ENCODE measurements at regions not wholly inside any gene's neighbourhood (a gene's known extent, or its start where the extent isn't known, plus 50 kb on each side); places are given as distances from the start of the nearest gene placed in this dataset.
A peak's percentile ranks its signal among the peaks of the same experiment; 100 is the strongest.

DNA sequence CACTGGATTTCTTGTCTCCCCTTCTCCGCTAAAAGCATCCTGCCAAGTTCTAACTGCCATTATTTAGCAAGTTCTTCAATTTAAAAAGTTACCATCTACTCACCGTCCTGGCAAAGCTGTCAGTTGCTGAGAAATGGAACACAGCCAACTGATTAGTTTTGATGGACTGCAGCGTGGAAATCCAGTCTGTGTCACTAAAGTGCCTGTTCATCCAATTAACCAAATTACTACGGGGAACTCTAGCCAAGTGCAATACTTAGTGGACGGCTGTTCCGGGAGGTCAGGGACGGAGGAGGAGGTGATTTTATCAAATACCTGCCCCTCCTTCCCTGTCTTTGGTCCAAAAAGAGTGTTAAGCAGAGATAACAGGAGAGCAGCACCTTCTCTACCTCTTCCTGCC, 260.7 kb downstream of the MAF start:
- Mint-ChIP-seq H3K4me3 (no peak overlapping the region), H3K9me3 (no peaks in the 10 kb centered on the region), H3K27me3 (peaks cover 14% of the 10 kb centered on the region), H3K36me3 (ENCODE audit: low read depth) (no peaks in the 10 kb centered on the region), H3K4me1 (ENCODE audit: low read depth) (no peaks in the 10 kb centered on the region), H3K27ac (no peak overlapping the region)

DNA sequence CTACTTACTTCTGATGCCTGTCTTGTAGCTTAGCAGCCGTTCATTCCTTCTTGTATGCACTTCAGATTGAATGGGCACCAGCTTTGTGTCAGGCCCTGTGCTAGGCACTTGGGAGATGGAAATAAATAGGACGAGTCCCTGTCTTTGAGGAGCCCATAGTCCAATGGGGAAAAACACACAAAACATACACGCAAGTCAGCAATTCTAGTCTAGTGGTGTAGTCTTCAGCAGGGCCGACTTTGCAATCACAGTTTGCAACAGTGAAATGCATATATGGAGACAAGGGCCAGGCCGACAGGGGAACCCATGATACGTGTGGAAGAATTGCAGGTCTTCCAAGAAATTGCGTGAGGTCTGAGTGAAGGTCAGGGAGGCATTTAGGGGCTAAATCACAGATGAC, 262.6 kb downstream of the MAF start:
- H3K9me3 Mint-ChIP-seq, result no peaks in the 10 kb centered on the region
- H3K4me3 Mint-ChIP-seq, result no peak overlapping the region
- no peaks in the 10 kb centered on the region for H3K36me3 Mint-ChIP-seq (ENCODE audit: low read depth)
- H3K27me3 Mint-ChIP-seq, result peaks cover 13% of the 10 kb centered on the region
- H3K27ac Mint-ChIP-seq, result no peak overlapping the region
- H3K4me1 Mint-ChIP-seq (ENCODE audit: low read depth), result no peaks in the 10 kb centered on the region

DNA sequence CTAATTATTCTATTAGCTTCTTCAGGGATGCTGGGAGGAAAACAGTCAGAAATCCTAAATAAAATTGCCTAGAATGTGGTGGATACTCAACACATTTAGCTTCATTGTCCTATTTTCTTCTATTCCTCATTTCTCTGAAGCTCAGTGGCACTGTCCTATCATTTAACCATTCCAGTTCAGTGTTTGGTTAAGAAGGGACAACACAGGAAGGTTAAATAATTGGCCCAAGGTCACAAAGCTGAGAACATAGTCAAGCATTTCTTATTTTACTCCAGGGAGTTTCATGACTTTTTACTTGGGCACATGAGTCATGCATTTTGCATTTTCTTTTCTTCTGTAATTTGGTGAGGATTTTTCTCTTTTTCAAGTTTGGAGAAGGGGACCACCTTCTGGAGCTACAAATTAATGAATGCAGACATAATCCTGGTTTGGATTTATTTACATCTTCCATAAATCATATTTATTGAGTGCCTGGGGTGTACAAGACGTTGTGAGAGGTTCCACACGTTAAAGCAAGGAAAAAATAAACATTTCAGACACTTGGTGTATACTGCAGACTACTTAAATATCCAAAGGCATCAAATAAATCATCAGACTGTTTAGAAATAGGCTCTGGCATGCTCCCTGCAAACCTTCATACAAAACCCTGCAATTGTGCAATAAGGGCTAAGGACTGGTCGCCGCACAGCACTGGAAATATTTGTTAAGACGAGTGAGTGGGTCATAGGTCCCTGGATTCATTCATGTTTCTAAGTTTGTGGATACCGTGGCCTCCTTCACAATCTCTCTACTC, 263.9 kb downstream of the MAF start:
- Mint-ChIP-seq H3K4me1 (ENCODE audit: low read depth) (no peaks in the 10 kb centered on the region), H3K27me3 (peaks cover 13% of the 10 kb centered on the region), H3K4me3 (no peak overlapping the region), H3K9me3 (no peaks in the 10 kb centered on the region), H3K36me3 (ENCODE audit: low read depth) (no peaks in the 10 kb centered on the region), H3K27ac (no peak overlapping the region)

DNA sequence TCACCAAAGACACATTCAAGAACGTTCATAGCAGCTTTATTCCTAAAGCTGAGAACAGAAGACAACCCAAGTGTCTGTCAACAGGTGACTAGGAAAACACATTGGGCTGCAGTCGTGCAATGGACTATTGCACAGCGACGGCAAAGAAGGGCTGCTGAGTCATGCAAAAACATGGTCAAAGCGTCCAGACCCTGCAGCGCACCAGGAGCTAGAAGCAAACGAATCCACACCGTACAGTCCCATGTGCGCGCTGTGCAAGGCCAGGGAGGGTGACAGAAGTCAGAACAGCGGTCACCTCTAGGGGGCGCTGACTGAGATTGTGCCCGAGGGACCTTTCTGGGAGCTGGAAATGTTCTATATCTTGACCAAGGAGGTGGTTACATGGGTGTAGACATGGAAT, 266.4 kb downstream of the MAF start:
- Mint-ChIP-seq H3K4me3 (no peak overlapping the region), H3K27ac (no peak overlapping the region), H3K4me1 (ENCODE audit: low read depth) (no peaks in the 10 kb centered on the region), H3K9me3 (no peaks in the 10 kb centered on the region), H3K27me3 (peaks cover 15% of the 10 kb centered on the region), H3K36me3 (ENCODE audit: low read depth) (no peaks in the 10 kb centered on the region)

DNA sequence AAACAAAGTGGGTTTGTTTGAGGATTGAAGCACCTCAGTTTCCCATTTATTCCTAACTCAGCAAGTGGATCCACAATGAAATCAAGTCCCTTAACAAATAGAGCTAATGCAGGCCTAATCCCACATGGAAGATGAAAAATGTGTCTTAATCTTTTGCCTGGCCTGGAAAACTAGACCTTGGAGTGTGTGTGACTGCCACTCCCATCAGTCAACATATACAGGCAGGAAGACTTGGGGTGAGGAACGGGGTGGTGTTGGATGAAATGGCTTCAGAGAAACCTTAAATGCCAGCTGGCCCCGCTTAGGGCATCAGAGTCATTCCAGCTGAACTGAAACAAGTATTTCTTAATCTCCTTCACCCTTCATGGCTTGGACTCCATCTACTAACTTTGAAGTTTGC, 269.5 kb downstream of the MAF start:
- no peaks in the 10 kb centered on the region for H3K9me3 Mint-ChIP-seq
- H3K27ac Mint-ChIP-seq, result no peak overlapping the region
- H3K36me3 Mint-ChIP-seq (ENCODE audit: low read depth), result no peaks in the 10 kb centered on the region
- no peak overlapping the region for H3K4me3 Mint-ChIP-seq
- peaks cover 28% of the 10 kb centered on the region for H3K27me3 Mint-ChIP-seq
- H3K4me1 Mint-ChIP-seq (ENCODE audit: low read depth), result no peaks in the 10 kb centered on the region

DNA sequence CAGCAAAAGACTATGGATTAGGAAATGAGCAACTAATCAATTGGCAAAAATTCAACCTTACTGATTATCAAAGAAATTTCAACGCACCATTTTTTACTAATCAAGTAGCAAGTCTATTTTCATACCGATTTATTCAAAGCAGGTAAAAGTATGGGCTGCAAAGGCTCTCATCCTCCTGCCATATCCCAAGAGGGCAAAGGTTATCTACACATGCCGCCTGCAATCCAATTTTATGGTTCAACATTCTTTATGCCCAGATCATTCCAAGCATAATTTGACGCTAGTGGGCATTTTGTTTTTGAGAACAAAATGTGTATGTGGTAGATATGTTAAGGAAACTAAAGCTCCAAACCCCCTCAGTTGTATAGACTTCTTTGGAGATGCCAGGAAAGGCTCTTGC, 270.6 kb downstream of the MAF start:
- Mint-ChIP-seq H3K27me3 (peaks cover 31% of the 10 kb centered on the region), H3K4me3 (no peak overlapping the region)

DNA sequence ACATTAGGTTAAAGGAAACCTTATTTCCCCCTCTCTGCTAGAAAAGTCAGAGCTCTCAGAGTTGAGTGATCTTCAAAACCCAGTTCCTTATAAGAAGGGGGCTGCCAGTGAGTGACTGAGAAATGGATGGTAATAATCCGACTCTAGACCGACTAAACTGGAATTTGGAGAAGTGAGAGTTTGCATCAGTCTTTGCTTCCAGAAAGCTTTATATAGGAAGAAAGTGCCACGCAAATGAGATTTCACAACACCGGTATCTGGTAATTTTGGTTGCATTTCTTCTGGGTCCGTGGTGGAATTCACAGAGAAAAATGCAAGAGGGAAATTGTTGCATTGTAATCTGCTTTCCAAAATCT, 271.4 kb downstream of the MAF start:
- Mint-ChIP-seq H3K27ac (no peak overlapping the region), H3K27me3 (peaks cover 34% of the 10 kb centered on the region)

More for the DNA sequence above, 270.6 kb downstream of the MAF start:
- Mint-ChIP-seq H3K9me3 (no peaks in the 10 kb centered on the region), H3K36me3 (ENCODE audit: low read depth) (no peaks in the 10 kb centered on the region), H3K27ac (no peak overlapping the region), H3K4me1 (ENCODE audit: low read depth) (no peaks in the 10 kb centered on the region)

DNA sequence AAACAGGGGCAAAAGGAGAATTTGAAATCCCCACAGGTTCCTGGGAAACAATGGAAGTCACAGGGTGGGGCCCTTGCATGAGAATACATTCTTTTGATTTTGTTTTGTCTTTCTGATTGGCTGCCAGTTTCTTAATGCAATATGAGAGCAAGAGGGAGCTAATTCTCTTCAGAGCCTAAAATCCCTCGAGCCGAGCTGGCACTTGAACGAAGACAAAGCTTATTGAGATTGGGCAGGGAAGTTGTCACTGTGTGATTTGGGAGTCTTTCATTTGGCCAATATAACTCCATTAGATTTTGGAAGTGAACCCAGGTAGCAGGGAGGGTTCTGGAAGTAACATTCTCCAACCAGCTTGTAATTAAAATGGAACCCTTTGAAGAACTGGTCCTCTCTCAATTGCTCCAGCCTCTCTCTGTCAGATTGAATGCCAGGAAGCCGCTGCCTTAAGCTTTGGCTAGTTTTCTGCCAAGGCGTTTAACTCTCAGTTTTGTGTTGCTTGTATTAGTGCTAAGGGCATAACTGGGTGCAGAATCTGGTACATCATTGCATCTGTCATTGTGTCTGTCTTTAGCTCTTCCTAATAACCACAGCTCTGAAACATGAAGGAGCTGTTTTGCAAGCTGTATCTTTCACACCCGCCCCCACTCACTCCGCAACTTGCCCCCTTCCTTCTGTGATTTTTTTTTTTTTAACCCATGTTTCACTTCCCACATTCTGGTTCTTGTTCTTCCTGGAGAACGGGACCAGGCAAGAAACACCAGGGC, 272.0 kb downstream of the MAF start:
- no peak overlapping the region for H3K27ac Mint-ChIP-seq
- no peaks in the 10 kb centered on the region for H3K36me3 Mint-ChIP-seq (ENCODE audit: low read depth)
- H3K9me3 Mint-ChIP-seq, result no peaks in the 10 kb centered on the region
- no peaks in the 10 kb centered on the region for H3K4me1 Mint-ChIP-seq (ENCODE audit: low read depth)
- peaks cover 40% of the 10 kb centered on the region for H3K27me3 Mint-ChIP-seq
- H3K4me3 Mint-ChIP-seq, result no peak overlapping the region

More for the DNA sequence above, 271.4 kb downstream of the MAF start:
- Mint-ChIP-seq H3K9me3 (no peaks in the 10 kb centered on the region), H3K4me1 (ENCODE audit: low read depth) (no peaks in the 10 kb centered on the region), H3K36me3 (ENCODE audit: low read depth) (no peaks in the 10 kb centered on the region), H3K4me3 (no peak overlapping the region)

DNA sequence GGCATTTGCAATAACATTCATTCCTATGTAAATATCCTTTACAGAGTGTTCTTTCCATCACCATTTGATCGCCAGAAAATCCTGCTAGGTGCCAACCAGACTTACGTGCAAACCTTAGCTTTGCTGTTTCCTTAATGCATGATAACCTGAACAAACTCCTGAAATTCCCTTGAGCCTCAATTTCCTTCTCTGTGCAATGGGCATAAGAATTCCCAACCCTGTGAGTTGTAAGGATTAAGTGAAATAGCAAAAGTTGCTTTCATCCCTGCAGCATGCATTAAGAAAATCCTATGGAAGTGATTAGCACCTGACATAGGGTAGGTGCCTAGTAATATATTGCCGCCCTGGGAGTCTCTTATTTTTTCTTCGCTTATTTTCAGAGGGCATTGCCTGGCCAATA, 272.7 kb downstream of the MAF start:
- Mint-ChIP-seq H3K9me3 (no peaks in the 10 kb centered on the region), H3K27me3 (peaks cover 45% of the 10 kb centered on the region), H3K4me3 (no peak overlapping the region), H3K36me3 (ENCODE audit: low read depth) (no peaks in the 10 kb centered on the region), H3K4me1 (ENCODE audit: low read depth) (no peaks in the 10 kb centered on the region), H3K27ac (no peak overlapping the region)

DNA sequence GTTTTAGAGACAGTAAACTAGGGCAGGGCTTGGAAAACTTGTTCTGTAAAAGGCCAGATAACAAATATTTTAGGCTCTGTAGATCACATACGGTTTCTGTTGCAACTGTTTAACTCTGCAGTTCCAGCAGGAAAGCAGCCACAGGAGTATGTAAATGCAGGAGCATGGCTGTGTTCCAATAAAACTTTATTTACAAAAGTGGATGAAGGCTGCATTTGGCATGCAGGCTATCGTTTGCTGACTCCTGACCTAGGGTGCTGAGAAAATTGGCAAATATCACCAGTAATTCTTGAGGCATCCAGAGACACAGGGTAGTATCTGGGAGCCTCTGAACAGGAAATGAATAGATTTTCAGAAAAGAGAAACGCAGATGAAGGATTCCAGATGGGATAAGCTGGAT, 274.0 kb downstream of the MAF start:
- H3K27me3 Mint-ChIP-seq, result peaks cover 54% of the 10 kb centered on the region
- no peaks in the 10 kb centered on the region for H3K9me3 Mint-ChIP-seq
- H3K27ac Mint-ChIP-seq, result no peak overlapping the region
- H3K36me3 Mint-ChIP-seq (ENCODE audit: low read depth), result no peaks in the 10 kb centered on the region
- no peaks in the 10 kb centered on the region for H3K4me1 Mint-ChIP-seq (ENCODE audit: low read depth)
- no peak overlapping the region for H3K4me3 Mint-ChIP-seq

DNA sequence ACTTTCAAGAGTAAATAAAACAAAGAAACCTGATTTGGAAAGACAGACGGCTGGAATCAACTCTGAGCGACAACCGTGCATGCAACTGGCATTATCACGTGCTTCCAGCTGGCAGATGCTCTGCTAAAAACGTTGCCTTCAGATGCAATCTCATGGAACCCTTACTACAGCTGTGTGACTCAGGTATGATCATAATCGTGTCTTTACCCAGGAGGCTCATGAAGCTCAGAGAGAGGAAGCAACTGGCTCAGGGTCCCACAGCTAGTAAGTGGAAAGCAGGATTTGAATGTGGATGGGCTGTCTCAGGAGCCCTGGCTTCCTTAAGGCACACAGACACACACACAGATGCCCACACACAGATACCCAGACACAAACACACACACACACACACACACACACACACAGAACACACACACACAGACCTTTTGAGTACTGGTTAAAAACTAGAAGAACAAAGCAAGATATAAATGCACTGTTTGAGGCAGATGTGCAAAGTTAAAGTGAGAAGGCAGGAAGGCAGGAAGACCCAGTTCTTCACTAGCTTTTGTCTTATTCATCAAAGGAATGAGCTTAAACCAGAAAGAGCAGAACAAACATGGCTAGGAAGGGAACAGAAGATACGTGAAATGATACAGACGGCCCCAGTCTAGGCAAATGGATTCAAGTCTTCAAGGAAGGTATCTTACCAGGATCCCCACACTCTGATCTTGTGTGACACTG, 275.2 kb downstream of the MAF start:
- Mint-ChIP-seq H3K4me3 (no peak overlapping the region), H3K27me3 (peaks cover 63% of the 10 kb centered on the region), H3K36me3 (ENCODE audit: low read depth) (no peaks in the 10 kb centered on the region), H3K9me3 (no peaks in the 10 kb centered on the region), H3K4me1 (ENCODE audit: low read depth) (no peaks in the 10 kb centered on the region), H3K27ac (no peak overlapping the region)

DNA sequence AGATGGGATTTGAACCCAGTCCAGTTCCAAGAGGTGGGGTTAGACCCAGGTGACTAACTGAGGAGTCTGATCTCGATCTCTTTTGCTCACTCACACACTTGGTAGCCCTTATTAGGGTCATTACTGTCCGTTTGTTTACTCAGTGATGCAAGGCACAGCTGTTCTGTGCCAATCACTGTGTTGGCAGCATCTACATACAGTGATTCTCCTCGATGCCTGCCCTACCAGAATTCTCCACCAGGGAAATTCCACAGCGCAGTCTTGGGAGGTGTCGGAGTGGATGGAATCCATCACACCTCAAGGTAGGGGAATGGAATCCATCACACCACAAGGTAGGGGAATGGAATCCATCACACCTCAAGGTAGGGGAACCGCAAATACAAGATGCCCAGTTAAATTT, 279.6 kb downstream of the MAF start:
- Mint-ChIP-seq H3K9me3 (no peaks in the 10 kb centered on the region), H3K27ac (no peak overlapping the region), H3K4me3 (no peak overlapping the region), H3K4me1 (ENCODE audit: low read depth) (peaks cover 12% of the 10 kb centered on the region), H3K36me3 (ENCODE audit: low read depth) (no peaks in the 10 kb centered on the region), H3K27me3 (peaks cover 71% of the 10 kb centered on the region)

DNA sequence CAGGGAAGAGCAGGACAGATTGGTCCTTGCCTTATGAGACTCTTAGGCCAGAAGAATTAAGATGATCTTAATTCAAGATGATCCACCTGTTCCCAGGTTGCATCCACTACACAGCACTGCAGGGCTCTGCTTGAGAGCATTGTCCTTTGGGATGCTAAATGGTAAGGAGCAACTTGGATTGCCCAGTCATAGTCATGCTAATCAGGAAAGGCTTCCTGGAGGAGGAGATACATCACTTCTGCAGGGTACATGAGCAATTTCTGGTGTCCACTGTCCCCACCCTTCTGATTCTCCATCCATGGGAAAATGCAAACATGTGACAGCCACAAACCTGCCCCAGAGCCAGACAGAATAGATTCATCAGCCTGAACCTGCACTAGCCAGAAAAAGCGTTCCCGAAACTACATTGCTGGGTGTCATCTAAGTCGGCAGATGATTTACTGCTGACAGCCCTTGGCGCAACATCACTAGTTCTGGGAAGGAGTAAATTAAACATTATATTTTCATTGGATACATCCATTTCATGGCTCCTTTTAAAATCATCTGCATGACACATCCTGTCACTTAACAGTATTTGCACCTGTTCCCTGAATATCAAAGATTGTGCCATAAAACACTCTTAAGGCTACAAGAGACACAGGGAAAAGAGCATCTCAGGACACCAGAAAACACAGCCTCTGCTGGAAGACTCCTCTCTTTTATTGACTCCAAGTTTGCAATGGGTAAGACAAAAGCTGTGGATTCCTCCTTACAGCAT, 282.2 kb downstream of the MAF start:
- Mint-ChIP-seq H3K27me3 (peaks cover 61% of the 10 kb centered on the region), H3K27ac (no peak overlapping the region), H3K4me1 (ENCODE audit: low read depth) (peaks cover 21% of the 10 kb centered on the region), H3K36me3 (ENCODE audit: low read depth) (no peaks in the 10 kb centered on the region), H3K4me3 (no peak overlapping the region), H3K9me3 (no peaks in the 10 kb centered on the region)

DNA sequence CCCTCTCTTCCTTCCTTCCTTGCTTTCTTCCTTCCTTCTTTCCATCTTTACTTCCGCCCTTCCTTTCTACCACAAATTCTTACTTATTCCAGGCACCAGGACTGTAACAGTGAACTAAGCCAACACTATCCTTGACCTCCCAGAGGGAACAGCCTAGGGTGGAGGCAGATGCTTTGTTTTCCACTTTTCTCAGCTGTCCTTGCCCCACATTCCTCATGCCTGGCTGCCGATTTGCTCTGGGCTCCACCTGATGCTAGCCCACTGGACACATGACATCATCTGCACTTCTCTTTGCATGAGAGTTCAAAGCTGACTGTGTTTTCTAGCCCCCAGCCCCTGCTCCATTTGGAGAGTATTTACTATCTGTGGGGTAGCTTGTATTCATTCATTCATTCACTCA, 283.0 kb downstream of the MAF start:
- no peak overlapping the region for H3K4me3 Mint-ChIP-seq
- H3K36me3 Mint-ChIP-seq (ENCODE audit: low read depth), result no peaks in the 10 kb centered on the region
- peaks cover 21% of the 10 kb centered on the region for H3K4me1 Mint-ChIP-seq (ENCODE audit: low read depth)
- H3K27ac Mint-ChIP-seq, result no peak overlapping the region
- H3K27me3 Mint-ChIP-seq, result peaks cover 56% of the 10 kb centered on the region
- no peaks in the 10 kb centered on the region for H3K9me3 Mint-ChIP-seq

DNA sequence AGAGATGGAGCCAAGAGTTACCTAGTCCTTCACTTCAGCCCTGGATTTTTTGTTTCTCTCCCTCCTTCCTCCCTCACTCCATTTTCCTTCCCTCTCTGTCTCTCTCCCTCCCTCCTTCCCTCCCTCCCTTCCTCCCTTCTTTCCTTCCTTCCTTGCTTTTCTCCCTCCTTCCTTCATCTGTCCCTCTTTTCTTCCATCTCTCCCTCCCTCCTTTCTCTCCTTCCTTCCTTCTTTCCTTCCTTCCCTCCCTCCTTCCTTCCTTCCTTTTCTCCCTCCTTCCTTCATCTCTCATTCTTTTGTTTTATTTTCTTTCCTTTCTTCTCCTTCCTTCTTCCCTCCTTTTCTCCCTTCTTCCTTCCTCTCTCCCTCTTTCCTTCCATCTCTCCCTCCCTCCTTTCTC, 283.5 kb downstream of the MAF start:
- peaks cover 55% of the 10 kb centered on the region for H3K27me3 Mint-ChIP-seq
- no peak overlapping the region for H3K4me3 Mint-ChIP-seq
- peak overlapping the region; percentile 69 for H3K27ac Mint-ChIP-seq
- H3K36me3 Mint-ChIP-seq (ENCODE audit: low read depth), result no peaks in the 10 kb centered on the region
- H3K9me3 Mint-ChIP-seq, result no peaks in the 10 kb centered on the region
- H3K4me1 Mint-ChIP-seq (ENCODE audit: low read depth), result peaks cover 21% of the 10 kb centered on the region

All from stimulated activated naive CD8-positive, alpha-beta T cell treated with anti-CD3 and anti-CD28 coated beads, Interleukin-15, Interleukin-2, amounts not matched to agents 100 ng/mL and 50 ng/mL, for 24 hours (primary cell).